ENCODE measurements at regions not wholly inside any gene's neighbourhood (a gene's known extent, or its start where the extent isn't known, plus 50 kb on each side); places are given as distances from the start of the nearest gene placed in this dataset.

- TF ChIP-seq, protein P1, sequence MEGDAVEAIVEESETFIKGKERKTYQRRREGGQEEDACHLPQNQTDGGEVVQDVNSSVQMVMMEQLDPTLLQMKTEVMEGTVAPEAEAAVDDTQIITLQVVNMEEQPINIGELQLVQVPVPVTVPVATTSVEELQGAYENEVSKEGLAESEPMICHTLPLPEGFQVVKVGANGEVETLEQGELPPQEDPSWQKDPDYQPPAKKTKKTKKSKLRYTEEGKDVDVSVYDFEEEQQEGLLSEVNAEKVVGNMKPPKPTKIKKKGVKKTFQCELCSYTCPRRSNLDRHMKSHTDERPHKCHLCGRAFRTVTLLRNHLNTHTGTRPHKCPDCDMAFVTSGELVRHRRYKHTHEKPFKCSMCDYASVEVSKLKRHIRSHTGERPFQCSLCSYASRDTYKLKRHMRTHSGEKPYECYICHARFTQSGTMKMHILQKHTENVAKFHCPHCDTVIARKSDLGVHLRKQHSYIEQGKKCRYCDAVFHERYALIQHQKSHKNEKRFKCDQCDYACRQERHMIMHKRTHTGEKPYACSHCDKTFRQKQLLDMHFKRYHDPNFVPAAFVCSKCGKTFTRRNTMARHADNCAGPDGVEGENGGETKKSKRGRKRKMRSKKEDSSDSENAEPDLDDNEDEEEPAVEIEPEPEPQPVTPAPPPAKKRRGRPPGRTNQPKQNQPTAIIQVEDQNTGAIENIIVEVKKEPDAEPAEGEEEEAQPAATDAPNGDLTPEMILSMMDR (IDR thresholded peaks at IDR 0.05): no peak
- no peak for TF ChIP-seq ZFX (IDR thresholded peaks at IDR 0.05; ENCODE audit: borderline replicate concordance)
These were observed 200.2 kb downstream of the ANKRD30B start for GRCh38 chr18:14948163-14948540.
